GM12874 (cell line): ENCODE measurements at regions not wholly inside any gene's neighbourhood (a gene's known extent, or its start where the extent isn't known, plus 50 kb on each side); places are given as distances from the start of the nearest gene placed in this dataset.

Source experiments
- TF ChIP-seq, protein P1 (sequence below): IDR thresholded peaks from 2 replicates; pipeline ENCODE4 v1.5.1; 2011; ENCODE audit warnings: low read depth, mild to moderate bottlenecking, control low read depth, low read length, moderate library complexity; ENCODE audit not compliant: insufficient read depth

GRCh38 chr2:34199971-34200370, 600.9 kb upstream of the FAM98A start:
- TF ChIP-seq, protein P1, sequence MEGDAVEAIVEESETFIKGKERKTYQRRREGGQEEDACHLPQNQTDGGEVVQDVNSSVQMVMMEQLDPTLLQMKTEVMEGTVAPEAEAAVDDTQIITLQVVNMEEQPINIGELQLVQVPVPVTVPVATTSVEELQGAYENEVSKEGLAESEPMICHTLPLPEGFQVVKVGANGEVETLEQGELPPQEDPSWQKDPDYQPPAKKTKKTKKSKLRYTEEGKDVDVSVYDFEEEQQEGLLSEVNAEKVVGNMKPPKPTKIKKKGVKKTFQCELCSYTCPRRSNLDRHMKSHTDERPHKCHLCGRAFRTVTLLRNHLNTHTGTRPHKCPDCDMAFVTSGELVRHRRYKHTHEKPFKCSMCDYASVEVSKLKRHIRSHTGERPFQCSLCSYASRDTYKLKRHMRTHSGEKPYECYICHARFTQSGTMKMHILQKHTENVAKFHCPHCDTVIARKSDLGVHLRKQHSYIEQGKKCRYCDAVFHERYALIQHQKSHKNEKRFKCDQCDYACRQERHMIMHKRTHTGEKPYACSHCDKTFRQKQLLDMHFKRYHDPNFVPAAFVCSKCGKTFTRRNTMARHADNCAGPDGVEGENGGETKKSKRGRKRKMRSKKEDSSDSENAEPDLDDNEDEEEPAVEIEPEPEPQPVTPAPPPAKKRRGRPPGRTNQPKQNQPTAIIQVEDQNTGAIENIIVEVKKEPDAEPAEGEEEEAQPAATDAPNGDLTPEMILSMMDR: no peak

DNA sequence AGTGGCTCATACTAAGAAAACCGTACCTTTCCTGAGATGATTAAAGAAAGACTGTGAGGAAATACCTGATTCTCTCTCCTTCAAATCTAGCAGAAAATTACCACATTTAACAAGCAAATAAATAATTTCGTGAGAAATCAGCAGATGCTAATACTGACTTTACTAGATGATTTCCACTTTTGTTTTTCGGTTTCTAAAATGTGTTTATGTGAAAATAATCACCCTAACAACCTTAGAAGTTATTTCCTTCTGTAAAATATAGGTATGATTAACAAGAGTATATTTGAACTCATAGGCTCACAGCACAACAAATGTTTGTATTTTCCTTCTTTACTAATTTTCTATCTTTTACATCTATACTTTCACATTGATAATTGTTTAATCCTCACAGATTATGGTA, 594.1 kb upstream of the FAM98A start:
- TF ChIP-seq, protein P1: no peak

DNA sequence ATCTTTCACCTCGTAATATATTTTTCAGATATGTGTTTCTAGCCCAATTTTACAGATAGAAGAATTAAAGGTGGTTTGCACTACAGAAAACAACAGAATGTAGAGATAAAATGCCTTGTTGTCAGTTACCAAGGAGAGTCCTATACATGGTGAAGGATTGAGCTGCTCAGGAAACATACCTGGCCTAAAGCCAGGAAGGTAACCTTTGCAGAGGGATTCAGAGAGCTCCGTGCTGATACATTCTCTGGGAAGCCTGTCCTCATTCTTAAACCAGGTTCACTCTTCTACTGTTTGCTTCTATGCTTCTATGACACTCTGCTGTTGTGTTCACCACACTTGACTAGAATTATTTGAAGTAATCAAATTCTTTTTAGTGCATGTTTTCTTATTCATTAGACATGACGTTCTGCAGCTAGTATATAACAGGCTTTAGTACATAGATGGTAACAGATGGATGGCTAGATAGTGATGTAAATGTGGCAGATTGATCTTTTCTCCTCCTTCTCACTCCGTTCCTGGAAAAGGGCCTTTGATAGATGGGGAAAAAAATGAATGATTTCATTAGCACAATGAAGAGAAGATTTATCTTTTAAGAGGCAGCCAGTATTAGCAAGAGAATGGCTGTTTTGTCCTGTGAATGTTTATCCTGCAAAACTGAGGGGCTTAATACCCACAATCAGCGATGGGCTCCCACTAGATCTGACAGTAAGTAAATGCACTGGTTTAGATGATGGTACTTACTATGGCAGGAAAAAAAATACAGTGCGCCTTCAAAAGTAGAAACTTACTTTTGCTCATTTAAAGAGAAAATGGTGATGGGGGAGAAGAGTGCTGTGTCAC, 589.6 kb upstream of the FAM98A start:
- TF ChIP-seq, protein P1: no peak

GRCh38 chr2:34179511-34179910, 580.4 kb upstream of the FAM98A start:
- TF ChIP-seq, protein P1: no peak

- TF ChIP-seq, protein P1: no peak
These were observed 579.4 kb upstream of the FAM98A start for GRCh38 chr2:34178482-34178881.

- TF ChIP-seq, protein P1: no peak
These were observed 577.6 kb upstream of the FAM98A start for GRCh38 chr2:34176693-34177092.

- TF ChIP-seq, protein P1: no peak
These were observed 575.4 kb upstream of the FAM98A start for GRCh38 chr2:34174506-34174905.

- TF ChIP-seq, protein P1: no peak
These were observed 563.1 kb upstream of the FAM98A start for GRCh38 chr2:34162231-34162630.
